NCI-H1436 (cell line): ENCODE measurements at regions not wholly inside any gene's neighbourhood (a gene's known extent, or its start where the extent isn't known, plus 50 kb on each side); places are given as distances from the start of the nearest gene placed in this dataset.
A peak's percentile ranks its signal among the peaks of the same experiment; 100 is the strongest.

Experiments used
- DNase-seq: peaks from one replicate; lab custom pipeline; 2025; lab: John Stamatoyannopoulos, UW

GRCh38 chr10:28250782-28251181 lies 52.1 kb downstream of the MPP7 start:
- DNase-seq: no peak

DNA sequence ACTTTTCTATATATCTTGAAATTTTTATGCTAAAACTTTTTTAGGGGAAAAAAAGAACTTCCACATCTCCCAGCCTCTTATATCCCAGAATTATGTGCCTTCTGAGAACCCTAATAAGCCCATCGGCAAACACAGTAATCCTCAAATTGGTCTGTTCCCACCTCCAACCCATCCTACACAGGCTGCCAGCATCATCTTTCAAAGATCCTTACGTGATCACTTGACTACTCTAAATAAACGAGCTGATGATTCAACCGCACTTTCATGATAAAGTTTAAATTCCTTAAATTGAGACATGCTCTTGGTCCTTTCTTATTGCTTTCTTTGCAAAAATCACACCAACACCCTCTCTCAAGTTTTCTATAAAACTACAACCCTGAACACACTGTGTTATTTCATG lies 52.5 kb downstream of the MPP7 start:
- no peak for DNase-seq

GRCh38 chr10:28249512-28249911 lies 53.4 kb downstream of the MPP7 start:
- DNase-seq: no peak

- DNase-seq: no peak
These were observed 54.8 kb downstream of the MPP7 start for GRCh38 chr10:28248092-28248491.

DNA sequence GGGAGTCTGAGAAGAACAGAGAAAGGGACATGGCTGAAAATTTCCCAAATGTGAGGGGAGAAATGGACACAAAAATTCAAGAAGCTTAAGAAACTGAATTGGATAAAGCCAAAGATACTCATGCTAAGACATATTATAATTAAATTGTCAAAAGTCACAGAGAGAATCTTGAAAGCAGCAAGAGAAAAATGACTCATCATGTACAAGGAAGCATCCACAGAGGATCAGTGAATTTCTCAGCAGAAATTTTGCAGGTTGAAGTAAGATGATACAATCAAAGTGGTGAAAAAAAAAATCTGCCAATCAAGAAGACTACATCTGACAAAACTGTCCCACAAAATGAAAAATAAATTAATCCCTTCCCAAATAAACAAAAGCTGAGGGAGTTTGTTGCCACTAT lies 56.8 kb downstream of the MPP7 start:
- no peak for DNase-seq

DNA sequence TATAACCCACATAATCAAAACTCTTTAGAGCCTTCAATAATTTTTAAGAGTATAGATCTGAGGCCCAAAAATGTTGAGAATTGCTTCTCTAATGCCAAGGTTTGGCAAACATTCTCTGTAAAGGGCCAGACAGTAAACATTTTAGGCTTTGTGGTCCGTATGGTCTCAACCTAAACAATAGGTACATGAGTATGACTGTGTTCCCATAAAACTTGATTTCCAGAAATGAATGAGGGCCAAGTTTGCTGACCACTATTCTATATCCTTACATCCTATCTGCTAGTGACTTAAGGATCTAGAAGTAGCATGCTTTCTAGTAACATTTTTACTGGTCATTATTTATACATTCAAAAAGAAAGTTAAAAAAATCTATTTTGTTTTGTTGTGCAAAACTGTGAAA lies 58.9 kb downstream of the MPP7 start:
- no peak for DNase-seq

DNA sequence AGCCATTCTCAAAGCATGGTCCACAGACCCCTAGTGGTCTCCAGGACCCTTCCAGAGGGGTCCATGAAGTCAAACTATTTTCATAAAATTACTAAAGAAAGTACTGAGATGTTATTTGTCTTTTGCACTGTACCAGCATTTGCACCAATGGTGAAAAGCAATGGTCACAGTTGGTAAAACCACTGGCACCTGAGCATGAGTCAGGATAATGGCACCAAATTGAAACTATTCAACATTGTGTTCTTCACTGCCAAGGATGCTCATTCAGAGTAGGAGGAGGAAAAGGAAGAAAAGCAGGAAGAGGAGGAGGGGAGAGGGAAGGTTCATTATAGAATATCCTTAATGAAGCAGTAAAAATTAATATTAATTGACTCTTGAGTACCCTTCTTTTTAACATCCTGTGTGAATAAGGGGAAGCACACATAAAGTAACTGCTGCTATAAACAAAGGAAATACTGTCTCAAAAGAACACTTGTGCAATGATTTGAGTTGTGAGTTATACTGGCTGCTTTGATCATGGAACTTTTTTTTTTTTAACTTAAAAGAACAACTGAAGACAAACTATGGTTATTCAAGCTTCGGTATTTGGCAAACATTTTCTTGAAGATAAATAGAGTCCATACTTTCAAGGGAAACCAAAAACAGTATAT lies 60.2 kb downstream of the MPP7 start:
- DNase-seq: no peak

DNA sequence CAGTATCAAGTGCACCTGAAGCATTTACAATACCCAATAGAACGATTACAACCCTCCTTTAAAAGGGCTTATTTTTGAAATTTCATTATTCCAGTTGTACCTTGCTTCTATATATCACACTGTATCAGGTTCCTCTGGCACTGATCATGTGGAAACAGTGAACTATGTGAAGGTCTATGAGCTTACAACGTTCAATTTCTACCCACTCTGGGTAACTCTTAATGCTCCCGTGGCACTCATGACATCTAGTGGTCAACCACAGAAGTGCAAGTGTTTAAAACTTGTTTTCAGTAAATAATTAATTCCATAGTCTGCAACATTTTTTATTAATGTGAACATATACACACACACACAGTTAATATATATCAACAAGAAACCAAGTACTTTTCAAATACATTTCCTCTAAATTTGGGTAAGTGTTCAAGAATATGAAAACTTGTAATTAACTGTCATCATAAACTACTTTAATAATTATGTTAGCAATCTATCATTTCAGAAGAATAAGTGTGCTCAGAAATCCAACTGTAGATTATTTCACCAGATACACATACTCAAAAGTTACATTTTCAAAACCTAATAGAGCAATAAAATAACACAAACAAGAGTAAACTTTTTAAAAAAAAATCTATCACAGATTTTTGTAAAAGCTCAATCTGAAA lies 61.0 kb downstream of the MPP7 start:
- peak; percentile 32 for DNase-seq

GRCh38 chr10:28240400-28240799 lies 62.5 kb downstream of the MPP7 start:
- no peak for DNase-seq

DNA sequence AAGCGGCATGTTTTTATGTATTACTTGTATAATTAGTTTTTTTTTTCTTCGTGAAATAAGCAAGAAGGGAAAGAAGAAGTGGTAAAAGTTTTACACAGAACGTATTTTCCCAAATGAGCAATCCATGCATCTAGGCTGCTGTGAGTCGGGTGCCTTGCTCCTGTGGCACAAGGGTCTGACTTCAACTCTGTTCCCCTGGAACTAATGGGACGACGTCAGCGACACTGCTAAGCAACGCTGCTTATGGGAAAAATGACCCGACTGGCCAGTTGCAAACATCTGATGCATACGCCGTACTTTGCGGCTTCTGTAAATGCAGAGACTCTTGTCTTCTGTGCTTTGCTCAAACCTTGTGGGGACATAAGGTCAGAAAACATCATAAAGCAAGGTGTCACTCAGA lies 66.3 kb downstream of the MPP7 start:
- DNase-seq: no peak

GRCh38 chr10:28220811-28221210 lies 82.1 kb downstream of the MPP7 start:
- no peak for DNase-seq

DNA sequence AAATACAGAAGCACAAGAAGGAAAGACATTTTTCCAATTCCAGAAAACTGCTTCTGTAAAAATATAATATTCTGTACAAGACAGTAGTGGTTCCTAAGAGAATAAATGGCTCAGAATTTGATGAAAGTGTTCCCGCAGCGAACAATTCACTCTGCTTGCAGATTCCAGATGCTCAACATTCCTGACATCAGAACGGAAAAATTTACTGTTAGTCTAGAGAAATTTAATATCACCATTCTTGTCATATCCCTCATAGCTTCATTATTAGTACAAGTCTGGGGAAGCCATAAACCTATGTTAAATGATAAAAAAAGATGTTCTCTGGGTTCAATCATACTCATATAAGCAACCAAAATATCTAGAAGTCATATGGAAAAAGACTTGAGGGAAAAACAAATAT lies 83.6 kb downstream of the MPP7 start:
- no peak for DNase-seq

- no peak for DNase-seq
These were observed 85.0 kb downstream of the MPP7 start for GRCh38 chr10:28217848-28218247.

DNA sequence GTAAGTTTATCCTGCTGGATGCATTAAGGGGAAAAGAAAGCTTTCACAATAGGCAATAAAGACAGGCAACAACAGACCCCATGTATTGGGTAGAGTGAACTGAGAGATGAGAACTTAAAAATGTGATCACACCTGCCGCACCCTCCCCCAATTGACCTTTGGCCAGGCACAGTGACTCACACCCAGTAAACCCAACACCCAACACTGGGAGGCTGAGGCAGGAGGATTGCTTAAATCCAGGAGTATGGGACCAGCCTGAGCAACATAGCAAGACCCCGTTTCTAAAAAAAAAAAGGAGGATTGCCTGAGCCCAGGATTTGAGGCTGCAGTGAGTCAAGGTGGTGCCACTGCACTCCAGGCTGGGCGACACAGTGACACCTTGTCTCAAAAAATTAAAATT lies 86.9 kb downstream of the MPP7 start:
- no peak for DNase-seq

DNA sequence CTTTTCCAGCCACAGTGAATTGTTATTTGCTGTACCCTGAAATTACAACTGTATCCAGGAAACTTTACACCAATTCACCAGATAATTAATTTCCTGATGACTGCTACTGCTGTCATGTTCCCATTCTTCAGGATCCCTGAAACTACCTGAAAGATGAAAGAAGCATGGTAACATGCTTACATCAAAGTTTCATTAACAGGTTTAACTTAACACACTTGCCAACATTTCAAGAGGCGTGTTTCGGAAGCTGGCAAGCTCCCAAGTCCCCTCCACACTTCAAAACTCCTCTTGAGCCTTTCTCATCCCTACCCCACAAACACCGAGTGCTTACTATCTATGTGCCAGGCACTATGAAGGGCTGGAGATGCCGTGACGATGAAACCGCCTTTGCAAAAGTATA lies 88.6 kb downstream of the MPP7 start:
- no peak for DNase-seq

GRCh38 chr10:28211759-28212158 lies 91.1 kb downstream of the MPP7 start:
- DNase-seq: no peak

GRCh38 chr10:28207799-28208198 lies 95.1 kb downstream of the MPP7 start:
- no peak for DNase-seq

- no peak for DNase-seq
These were observed 99.9 kb downstream of the MPP7 start for GRCh38 chr10:28202941-28203352.

GRCh38 chr10:28201410-28202400 lies 101.2 kb downstream of the MPP7 start:
- no peak for DNase-seq

- DNase-seq: no peak
These were observed 102.1 kb downstream of the MPP7 start for GRCh38 chr10:28200775-28201174.

DNA sequence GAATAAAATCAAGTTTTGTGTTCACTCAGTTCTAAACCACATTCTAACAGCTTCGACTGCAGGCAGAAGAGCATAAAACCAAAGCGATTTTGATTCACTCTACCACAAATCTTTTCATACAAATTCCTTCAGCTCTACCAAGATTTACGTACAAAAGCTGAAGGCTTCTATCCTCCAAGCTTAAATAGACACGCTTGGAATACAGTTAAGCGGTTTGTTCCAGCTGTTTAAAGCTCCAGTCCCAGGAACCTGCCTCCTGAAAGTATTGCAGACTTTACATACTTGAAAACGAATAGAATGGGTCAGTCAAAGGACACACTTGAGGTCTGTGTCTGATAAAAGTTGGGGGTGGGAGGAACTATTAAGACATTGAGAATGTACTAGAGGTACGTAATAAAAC lies 102.9 kb downstream of the MPP7 start:
- DNase-seq: no peak

DNA sequence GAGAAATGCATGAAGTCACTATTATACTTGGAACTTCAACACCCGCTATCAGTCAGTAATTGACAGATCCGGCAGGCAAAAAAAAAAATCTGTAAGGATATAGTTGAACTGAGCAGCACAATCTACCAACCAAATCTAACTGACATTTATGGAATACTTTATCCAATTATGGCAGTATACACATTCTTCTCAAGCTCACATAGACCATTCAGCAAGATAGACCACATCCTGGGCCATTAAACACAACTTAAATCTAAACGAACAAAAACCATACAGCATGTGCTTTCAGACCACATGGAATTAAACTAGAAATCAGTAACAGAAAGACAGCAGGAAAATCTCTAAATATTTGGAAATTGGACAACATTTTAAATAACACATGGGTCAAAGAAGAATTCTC lies 112.7 kb downstream of the MPP7 start:
- DNase-seq: no peak

DNA sequence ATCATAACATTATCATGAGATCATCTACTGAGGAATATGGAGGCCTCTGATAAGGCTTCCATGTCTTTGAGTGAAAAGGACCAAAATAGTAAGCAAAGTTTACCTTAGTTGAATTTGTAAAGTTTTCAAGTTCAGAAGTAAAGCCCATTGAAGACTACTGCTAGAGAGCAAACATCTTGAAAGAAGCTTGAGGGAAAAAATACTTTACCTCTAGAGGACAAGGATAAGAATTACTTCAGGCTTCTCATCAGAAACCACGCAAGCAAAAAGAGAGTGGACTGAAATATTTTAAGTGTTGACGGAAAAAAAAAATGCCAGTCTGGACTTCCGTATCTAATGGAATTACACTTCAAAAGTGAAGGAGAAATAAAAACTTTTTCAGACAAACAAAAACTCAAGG lies 114.3 kb downstream of the MPP7 start:
- no peak for DNase-seq
